NB4 (cell line): ENCODE measurements at regions not wholly inside any gene's neighbourhood (a gene's known extent, or its start where the extent isn't known, plus 50 kb on each side); places are given as distances from the start of the nearest gene placed in this dataset.

Experiments used
- POLR2A ChIP-seq: IDR thresholded peaks from 2 replicates; pipeline ENCODE4 v1.6.1; 2011; ENCODE audit warnings: mild to moderate bottlenecking; ENCODE audit not compliant: insufficient read length; ENCODE audit errors: extremely low read depth
- TF ChIP-seq, protein P1 (sequence below): IDR thresholded peaks from one replicate; pipeline ENCODE4 v1.5.1; 2012; ENCODE audit warnings: low read depth, low read length

DNA sequence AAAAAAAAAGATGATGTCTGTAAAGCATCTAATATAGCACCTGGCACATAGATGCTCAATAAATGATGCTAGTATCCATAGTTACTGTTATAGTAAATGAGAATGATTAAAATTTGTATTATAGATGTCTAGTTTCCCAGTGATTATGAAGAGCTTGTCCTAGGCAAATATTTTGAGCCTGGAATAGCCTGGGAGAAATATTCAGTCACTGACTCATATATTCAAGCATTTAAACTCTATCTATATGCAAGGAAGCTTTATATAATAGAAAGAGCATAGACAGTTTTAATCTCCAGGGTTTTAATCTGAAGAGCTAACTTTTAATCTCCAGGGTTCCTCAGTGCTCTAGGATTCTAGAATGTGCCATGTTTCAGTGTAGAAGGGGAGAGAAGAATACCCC is 91.5 kb upstream of the VASH1 start:
- no peak for TF ChIP-seq POLR2A
- TF ChIP-seq, protein P1, sequence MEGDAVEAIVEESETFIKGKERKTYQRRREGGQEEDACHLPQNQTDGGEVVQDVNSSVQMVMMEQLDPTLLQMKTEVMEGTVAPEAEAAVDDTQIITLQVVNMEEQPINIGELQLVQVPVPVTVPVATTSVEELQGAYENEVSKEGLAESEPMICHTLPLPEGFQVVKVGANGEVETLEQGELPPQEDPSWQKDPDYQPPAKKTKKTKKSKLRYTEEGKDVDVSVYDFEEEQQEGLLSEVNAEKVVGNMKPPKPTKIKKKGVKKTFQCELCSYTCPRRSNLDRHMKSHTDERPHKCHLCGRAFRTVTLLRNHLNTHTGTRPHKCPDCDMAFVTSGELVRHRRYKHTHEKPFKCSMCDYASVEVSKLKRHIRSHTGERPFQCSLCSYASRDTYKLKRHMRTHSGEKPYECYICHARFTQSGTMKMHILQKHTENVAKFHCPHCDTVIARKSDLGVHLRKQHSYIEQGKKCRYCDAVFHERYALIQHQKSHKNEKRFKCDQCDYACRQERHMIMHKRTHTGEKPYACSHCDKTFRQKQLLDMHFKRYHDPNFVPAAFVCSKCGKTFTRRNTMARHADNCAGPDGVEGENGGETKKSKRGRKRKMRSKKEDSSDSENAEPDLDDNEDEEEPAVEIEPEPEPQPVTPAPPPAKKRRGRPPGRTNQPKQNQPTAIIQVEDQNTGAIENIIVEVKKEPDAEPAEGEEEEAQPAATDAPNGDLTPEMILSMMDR, result no peak
